ENCODE measurements at regions not wholly inside any gene's neighbourhood (a gene's known extent, or its start where the extent isn't known, plus 50 kb on each side); places are given as distances from the start of the nearest gene placed in this dataset.

DNA sequence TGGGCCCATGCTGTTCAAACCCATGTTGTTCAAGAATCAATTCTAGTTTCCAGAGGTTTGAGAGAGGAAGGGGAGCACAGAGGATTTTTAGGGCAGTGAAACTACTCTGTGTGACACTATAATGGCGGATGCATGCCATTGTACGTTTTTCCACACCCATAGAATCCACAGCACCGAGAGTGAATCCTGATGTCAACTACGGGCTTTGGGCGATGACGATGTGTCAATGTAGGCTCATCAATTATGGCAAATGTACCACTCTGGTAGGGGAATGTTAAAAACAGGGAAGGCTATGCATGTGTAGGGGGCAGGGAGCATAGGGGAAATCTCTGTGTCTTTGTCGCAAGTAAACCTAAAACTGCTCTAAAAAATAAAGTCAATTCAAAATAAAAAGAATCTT lies 70.7 kb upstream of the UBAC2 start:
- H3K4me3 ChIP-seq (ENCODE audit: low read depth in 1 of 5, low read length in 5 of 5) = no peak overlapping the region
- peaks cover 0 to 2% (median 0%) of the 10 kb centered on the region in 5 donors for H3K9me3 ChIP-seq (ENCODE audit: control insufficient read depth in 5 of 5, low read length in 5 of 5)
- no peaks in the 10 kb centered on the region for H3K36me3 ChIP-seq (ENCODE audit: control insufficient read depth in 5 of 5, insufficient read depth in 5 of 5, low read length in 5 of 5)
- no peaks in the 10 kb centered on the region for H3K27me3 ChIP-seq (ENCODE audit: control insufficient read depth in 5 of 5, insufficient read depth in 4 of 5, low read length in 5 of 5)
- H3K4me1 ChIP-seq (ENCODE audit: control insufficient read depth in 5 of 5, insufficient read depth in 5 of 5, low read length in 5 of 5) = peaks cover 0 to 9% (median 4%) of the 10 kb centered on the region in 5 donors
- H3K9ac ChIP-seq (ENCODE audit: low read length in 5 of 5) = no peak overlapping the region
- no peak overlapping the region for H3K27ac ChIP-seq (ENCODE audit: low read depth, low read length)

DNA sequence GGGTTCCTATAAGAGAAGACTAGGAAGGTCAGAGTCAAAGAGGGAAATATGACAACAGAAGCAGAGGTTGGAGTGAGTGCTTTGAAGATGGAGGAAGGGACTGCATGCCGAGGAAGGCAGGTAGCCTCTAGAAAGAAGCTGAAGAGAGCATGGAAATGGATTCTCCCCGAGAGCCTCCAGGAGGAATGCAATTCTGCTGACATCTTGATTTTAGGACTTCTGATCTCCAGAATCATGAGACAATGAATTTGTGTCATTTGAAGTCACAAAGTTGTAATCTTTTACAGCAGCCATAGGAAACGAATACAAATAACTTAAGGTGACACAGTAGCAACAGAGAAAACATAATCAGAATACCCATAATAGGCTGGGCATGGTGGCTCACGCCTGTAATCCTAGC lies 69.2 kb upstream of the UBAC2 start:
- Histone ChIP-seq H3K4me1 (ENCODE audit: control insufficient read depth in 5 of 5, insufficient read depth in 5 of 5, low read length in 5 of 5) (peaks cover 0 to 5% (median 0%) of the 10 kb centered on the region in 5 donors), H3K27ac (ENCODE audit: low read depth, low read length) (no peak overlapping the region), H3K9me3 (ENCODE audit: control insufficient read depth in 5 of 5, low read length in 5 of 5) (peaks cover 0 to 2% (median 0%) of the 10 kb centered on the region in 5 donors), H3K9ac (ENCODE audit: low read length in 5 of 5) (no peak overlapping the region), H3K27me3 (ENCODE audit: control insufficient read depth in 5 of 5, insufficient read depth in 4 of 5, low read length in 5 of 5) (peaks cover 0 to 6% (median 0%) of the 10 kb centered on the region in 5 donors), H3K36me3 (ENCODE audit: control insufficient read depth in 5 of 5, insufficient read depth in 5 of 5, low read length in 5 of 5) (no peaks in the 10 kb centered on the region), H3K4me3 (ENCODE audit: low read depth in 1 of 5, low read length in 5 of 5) (no peak overlapping the region)

DNA sequence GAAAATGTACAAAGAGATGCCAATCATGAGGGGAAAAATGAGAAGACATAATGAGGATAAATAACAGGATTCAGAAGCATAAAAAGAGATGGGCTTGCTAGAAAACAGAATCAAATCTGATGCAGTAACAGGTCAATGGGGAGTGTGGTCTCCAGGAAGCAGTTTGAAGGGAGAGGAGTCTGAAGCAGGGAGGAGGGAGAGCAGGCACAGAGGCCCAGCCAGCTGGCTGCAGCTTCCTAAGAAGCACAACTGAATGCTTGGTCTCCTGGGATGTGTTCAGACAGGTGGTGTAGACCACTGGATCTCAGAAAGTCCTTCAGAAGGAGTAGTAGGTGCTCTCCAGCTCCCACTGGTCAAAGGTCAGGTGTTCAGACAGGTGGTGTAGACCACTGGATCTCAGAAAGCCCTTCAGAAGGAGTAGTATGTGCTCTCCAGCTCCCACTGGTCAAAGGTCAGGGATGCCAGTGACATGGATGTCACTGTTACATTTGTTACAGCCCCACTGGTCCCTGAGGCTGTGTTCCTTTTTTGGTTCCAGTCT lies 68.3 kb upstream of the UBAC2 start:
- Histone ChIP-seq H3K4me3 (ENCODE audit: low read depth in 1 of 5, low read length in 5 of 5) (no peak overlapping the region), H3K9me3 (ENCODE audit: control insufficient read depth in 5 of 5, low read length in 5 of 5) (peaks cover 0 to 2% (median 0%) of the 10 kb centered on the region in 5 donors), H3K27ac (ENCODE audit: low read depth, low read length) (no peak overlapping the region)

DNA sequence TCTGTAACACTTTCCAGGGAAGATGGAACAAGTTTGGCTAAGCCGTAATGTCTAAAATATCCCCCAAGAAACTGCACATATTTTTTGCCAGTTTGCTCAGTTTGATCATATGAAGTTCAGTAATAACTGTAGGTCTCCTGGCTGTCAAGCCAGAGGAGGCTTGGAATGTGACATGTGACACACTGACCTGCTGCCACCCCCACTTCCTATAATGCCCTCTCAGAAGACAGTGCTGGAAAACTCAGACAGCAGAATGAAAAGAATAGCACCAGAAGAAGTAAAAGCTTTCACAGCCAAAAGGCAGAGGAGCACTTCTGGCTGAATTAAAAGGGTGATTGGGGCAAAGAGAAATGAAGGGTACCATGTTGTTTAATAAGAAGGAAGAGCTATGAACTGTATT lies 67.4 kb upstream of the UBAC2 start:
- Histone ChIP-seq H3K4me1 (ENCODE audit: control insufficient read depth in 5 of 5, insufficient read depth in 5 of 5, low read length in 5 of 5) (peaks cover 0 to 5% (median 0%) of the 10 kb centered on the region in 5 donors), H3K36me3 (ENCODE audit: control insufficient read depth in 5 of 5, insufficient read depth in 5 of 5, low read length in 5 of 5) (no peaks in the 10 kb centered on the region), H3K9me3 (ENCODE audit: control insufficient read depth in 5 of 5, low read length in 5 of 5) (peaks cover 0 to 2% (median 0%) of the 10 kb centered on the region in 5 donors), H3K9ac (ENCODE audit: low read length in 5 of 5) (no peak overlapping the region), H3K27me3 (ENCODE audit: control insufficient read depth in 5 of 5, insufficient read depth in 4 of 5, low read length in 5 of 5) (peaks cover 0 to 7% (median 0%) of the 10 kb centered on the region in 5 donors), H3K4me3 (ENCODE audit: low read depth in 1 of 5, low read length in 5 of 5) (no peak overlapping the region), H3K27ac (ENCODE audit: low read depth, low read length) (no peak overlapping the region)

More for the DNA sequence above, 68.3 kb upstream of the UBAC2 start:
- Histone ChIP-seq H3K4me1 (ENCODE audit: control insufficient read depth in 5 of 5, insufficient read depth in 5 of 5, low read length in 5 of 5) (peaks cover 0 to 5% (median 0%) of the 10 kb centered on the region in 5 donors), H3K27me3 (ENCODE audit: control insufficient read depth in 5 of 5, insufficient read depth in 4 of 5, low read length in 5 of 5) (peaks cover 0 to 7% (median 0%) of the 10 kb centered on the region in 5 donors), H3K9ac (ENCODE audit: low read length in 5 of 5) (no peak overlapping the region), H3K36me3 (ENCODE audit: control insufficient read depth in 5 of 5, insufficient read depth in 5 of 5, low read length in 5 of 5) (no peaks in the 10 kb centered on the region)

DNA sequence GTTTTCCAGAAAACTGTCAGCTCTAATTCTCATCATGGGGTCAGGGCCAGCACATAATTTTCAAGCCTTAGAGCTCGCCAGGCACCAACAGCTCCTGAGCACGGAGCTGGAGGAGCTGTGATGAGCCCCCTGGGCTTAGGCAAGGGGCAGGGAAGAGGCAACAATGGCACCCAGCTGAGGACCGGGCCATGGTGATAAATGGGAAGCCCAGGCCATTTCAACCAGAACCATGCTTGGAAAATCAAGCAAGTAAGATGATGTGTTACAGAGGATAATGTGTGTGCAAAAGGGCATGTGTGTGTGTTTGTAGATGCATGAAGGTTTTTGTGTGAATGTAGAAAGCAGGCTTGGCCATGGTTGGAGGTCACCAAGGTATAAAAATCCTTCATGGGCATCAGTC lies 66.8 kb upstream of the UBAC2 start:
- H3K27me3 ChIP-seq (ENCODE audit: control insufficient read depth in 5 of 5, insufficient read depth in 4 of 5, low read length in 5 of 5) = peaks cover 0 to 7% (median 0%) of the 10 kb centered on the region in 5 donors
- H3K9me3 ChIP-seq (ENCODE audit: control insufficient read depth in 5 of 5, low read length in 5 of 5) = peaks cover 0 to 2% (median 0%) of the 10 kb centered on the region in 5 donors
- no peak overlapping the region for H3K4me3 ChIP-seq (ENCODE audit: low read depth in 1 of 5, low read length in 5 of 5)
- no peaks in the 10 kb centered on the region for H3K36me3 ChIP-seq (ENCODE audit: control insufficient read depth in 5 of 5, insufficient read depth in 5 of 5, low read length in 5 of 5)
- H3K9ac ChIP-seq (ENCODE audit: low read length in 5 of 5) = no peak overlapping the region
- H3K27ac ChIP-seq (ENCODE audit: low read depth, low read length) = no peak overlapping the region
- H3K4me1 ChIP-seq (ENCODE audit: control insufficient read depth in 5 of 5, insufficient read depth in 5 of 5, low read length in 5 of 5) = peaks cover 0 to 5% (median 0%) of the 10 kb centered on the region in 5 donors

DNA sequence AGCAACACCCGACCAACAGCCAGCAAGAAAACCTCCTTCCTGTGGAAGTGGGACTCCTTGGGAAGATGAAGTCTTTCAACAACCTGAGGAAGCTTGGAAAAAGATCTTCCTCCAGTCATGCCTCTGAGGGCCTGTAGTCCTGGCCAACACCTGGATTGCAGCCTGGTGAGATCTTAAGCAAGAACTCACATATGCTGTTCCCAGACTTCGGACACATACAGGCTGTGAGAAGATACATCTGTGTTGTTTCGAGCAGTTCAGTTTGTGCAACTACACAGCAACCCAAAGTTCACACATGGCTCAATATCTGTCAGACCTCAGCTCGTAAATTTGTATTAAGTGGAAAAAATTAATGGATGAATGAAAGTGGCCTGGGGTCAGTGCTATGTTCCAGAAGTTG lies 65.1 kb upstream of the UBAC2 start:
- H3K36me3 ChIP-seq (ENCODE audit: control insufficient read depth in 5 of 5, insufficient read depth in 5 of 5, low read length in 5 of 5) = no peaks in the 10 kb centered on the region
- H3K4me1 ChIP-seq (ENCODE audit: control insufficient read depth in 5 of 5, insufficient read depth in 5 of 5, low read length in 5 of 5) = peaks cover 0 to 5% (median 0%) of the 10 kb centered on the region in 5 donors
- H3K27ac ChIP-seq (ENCODE audit: low read depth, low read length) = no peak overlapping the region
- H3K9me3 ChIP-seq (ENCODE audit: control insufficient read depth in 5 of 5, low read length in 5 of 5) = peaks cover 0 to 2% (median 0%) of the 10 kb centered on the region in 5 donors
- H3K9ac ChIP-seq (ENCODE audit: low read length in 5 of 5) = no peak overlapping the region
- no peak overlapping the region for H3K4me3 ChIP-seq (ENCODE audit: low read depth in 1 of 5, low read length in 5 of 5)
- H3K27me3 ChIP-seq (ENCODE audit: control insufficient read depth in 5 of 5, insufficient read depth in 4 of 5, low read length in 5 of 5) = peaks cover 0 to 7% (median 0%) of the 10 kb centered on the region in 5 donors

DNA sequence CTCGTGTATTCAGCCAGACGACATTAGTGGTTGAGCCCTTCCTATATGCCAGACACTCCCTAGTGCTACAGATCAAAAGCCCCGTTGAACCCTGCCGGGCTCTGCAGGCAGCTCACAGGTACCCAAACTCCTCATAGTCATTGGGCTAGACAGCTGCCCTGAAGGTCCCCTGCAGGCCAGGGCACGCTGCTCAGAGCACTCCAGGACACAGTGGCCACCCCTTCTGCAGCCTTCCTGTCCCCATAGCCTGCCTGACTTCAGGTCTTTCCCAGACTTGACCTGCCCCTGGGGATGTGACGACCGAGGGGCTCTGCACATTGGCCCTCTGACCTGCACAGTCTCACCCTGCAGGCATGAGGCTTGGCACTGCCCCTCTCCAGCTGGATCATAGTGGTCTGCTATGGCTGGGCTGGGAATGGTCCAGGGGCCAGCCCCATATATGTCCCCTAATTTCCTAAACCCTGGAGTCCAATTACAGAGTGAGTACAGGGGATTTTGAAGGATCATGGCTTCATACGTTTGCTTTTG lies 64.2 kb upstream of the UBAC2 start:
- Histone ChIP-seq H3K4me1 (ENCODE audit: control insufficient read depth in 5 of 5, insufficient read depth in 5 of 5, low read length in 5 of 5) (peaks cover 0 to 5% (median 0%) of the 10 kb centered on the region in 5 donors), H3K27ac (ENCODE audit: low read depth, low read length) (no peak overlapping the region), H3K9ac (ENCODE audit: low read length in 5 of 5) (no peak overlapping the region), H3K36me3 (ENCODE audit: control insufficient read depth in 5 of 5, insufficient read depth in 5 of 5, low read length in 5 of 5) (no peaks in the 10 kb centered on the region), H3K9me3 (ENCODE audit: control insufficient read depth in 5 of 5, low read length in 5 of 5) (peaks cover 0 to 7% (median 4%) of the 10 kb centered on the region in 5 donors), H3K27me3 (ENCODE audit: control insufficient read depth in 5 of 5, insufficient read depth in 4 of 5, low read length in 5 of 5) (peaks cover 0 to 7% (median 0%) of the 10 kb centered on the region in 5 donors), H3K4me3 (ENCODE audit: low read depth in 1 of 5, low read length in 5 of 5) (no peak overlapping the region)

DNA sequence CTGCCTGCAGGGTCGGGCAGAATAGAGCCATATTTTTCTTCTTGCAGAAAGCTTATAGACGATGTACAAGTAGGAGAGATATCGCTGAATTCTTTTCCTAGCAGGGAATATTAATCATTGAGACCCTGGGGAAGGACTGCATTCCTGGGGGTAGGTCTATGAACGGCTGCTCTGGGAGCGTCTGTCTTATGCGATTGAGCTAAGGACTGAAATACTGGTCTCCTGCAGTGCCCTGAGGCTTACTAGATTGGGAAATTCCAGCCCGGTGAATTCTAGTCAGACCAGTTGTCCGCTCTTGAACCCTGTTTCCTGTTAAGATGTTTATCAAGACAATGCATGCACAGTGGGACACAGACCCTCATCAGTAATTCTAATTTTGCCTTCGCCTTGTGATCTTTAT lies 59.8 kb upstream of the UBAC2 start:
- Histone ChIP-seq H3K27ac (ENCODE audit: low read depth, low read length) (no peak overlapping the region), H3K4me3 (ENCODE audit: low read depth in 1 of 5, low read length in 5 of 5) (no peak overlapping the region), H3K27me3 (ENCODE audit: control insufficient read depth in 5 of 5, insufficient read depth in 4 of 5, low read length in 5 of 5) (peaks cover 0 to 12% (median 0%) of the 10 kb centered on the region in 5 donors), H3K9me3 (ENCODE audit: control insufficient read depth in 5 of 5, low read length in 5 of 5) (peaks cover 0 to 7% (median 4%) of the 10 kb centered on the region in 5 donors), H3K4me1 (ENCODE audit: control insufficient read depth in 5 of 5, insufficient read depth in 5 of 5, low read length in 5 of 5) (no peaks in the 10 kb centered on the region), H3K9ac (ENCODE audit: low read length in 5 of 5) (no peak overlapping the region), H3K36me3 (ENCODE audit: control insufficient read depth in 5 of 5, insufficient read depth in 5 of 5, low read length in 5 of 5) (no peaks in the 10 kb centered on the region)

DNA sequence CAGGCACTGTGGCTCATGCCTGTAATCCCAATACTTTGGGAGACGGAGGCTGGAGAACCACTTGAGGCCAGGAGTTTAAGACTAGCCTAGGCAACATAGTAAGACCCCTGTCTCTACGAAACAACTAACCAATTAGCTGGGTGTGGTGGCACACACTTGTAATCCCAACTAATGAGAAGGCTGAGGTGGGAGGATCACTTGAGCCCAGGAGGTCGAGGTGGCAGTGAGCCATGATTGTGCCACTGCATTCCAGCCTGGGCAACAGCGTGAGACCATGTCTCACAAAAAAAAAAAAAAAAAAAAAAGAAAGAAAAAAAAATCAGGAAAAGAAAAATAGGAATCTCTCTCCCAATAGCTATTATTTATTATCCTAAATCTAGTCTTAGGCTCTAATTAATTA lies 56.8 kb upstream of the UBAC2 start:
- H3K4me1 ChIP-seq (ENCODE audit: control insufficient read depth in 5 of 5, insufficient read depth in 5 of 5, low read length in 5 of 5) = no peaks in the 10 kb centered on the region
- H3K4me3 ChIP-seq (ENCODE audit: low read depth in 1 of 5, low read length in 5 of 5) = no peak overlapping the region
- no peak overlapping the region for H3K9ac ChIP-seq (ENCODE audit: low read length in 5 of 5)
- no peaks in the 10 kb centered on the region for H3K36me3 ChIP-seq (ENCODE audit: control insufficient read depth in 5 of 5, insufficient read depth in 5 of 5, low read length in 5 of 5)
- no peak overlapping the region for H3K27ac ChIP-seq (ENCODE audit: low read depth, low read length)
- peaks cover 0 to 7% (median 4%) of the 10 kb centered on the region in 5 donors for H3K9me3 ChIP-seq (ENCODE audit: control insufficient read depth in 5 of 5, low read length in 5 of 5)
- peaks cover 0 to 12% (median 0%) of the 10 kb centered on the region in 5 donors for H3K27me3 ChIP-seq (ENCODE audit: control insufficient read depth in 5 of 5, insufficient read depth in 4 of 5, low read length in 5 of 5)

DNA sequence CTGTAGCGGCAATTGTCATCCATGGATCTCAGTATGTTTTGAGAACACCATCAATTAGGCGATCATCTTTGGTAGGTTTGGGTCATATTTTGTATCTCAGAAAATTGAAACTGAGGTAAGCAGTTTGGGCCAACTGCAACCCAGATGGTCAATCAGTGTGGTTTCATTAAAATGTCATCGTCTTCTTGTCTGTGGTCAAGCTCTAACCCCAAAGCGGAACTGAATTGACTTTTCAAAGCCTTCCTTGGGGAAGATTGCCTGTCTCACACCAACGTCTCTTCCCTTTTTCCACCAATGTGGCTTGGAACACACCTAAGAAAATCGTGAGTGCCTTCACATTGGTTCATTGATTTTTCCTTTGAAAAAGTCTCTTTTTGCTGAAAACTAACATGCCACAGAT lies 56.3 kb upstream of the UBAC2 start:
- Histone ChIP-seq H3K27me3 (ENCODE audit: control insufficient read depth in 5 of 5, insufficient read depth in 4 of 5, low read length in 5 of 5) (peaks cover 0 to 12% (median 0%) of the 10 kb centered on the region in 5 donors), H3K9ac (ENCODE audit: low read length in 5 of 5) (no peak overlapping the region), H3K4me1 (ENCODE audit: control insufficient read depth in 5 of 5, insufficient read depth in 5 of 5, low read length in 5 of 5) (no peaks in the 10 kb centered on the region), H3K9me3 (ENCODE audit: control insufficient read depth in 5 of 5, low read length in 5 of 5) (peaks cover 0 to 7% (median 4%) of the 10 kb centered on the region in 5 donors), H3K27ac (ENCODE audit: low read depth, low read length) (no peak overlapping the region), H3K36me3 (ENCODE audit: control insufficient read depth in 5 of 5, insufficient read depth in 5 of 5, low read length in 5 of 5) (no peaks in the 10 kb centered on the region), H3K4me3 (ENCODE audit: low read depth in 1 of 5, low read length in 5 of 5) (no peak overlapping the region)

All from subcutaneous abdominal adipose tissue (tissue), 5 donors.